Endothelial cell of umbilical vein (primary cell): ENCODE measurements at regions not wholly inside any gene's neighbourhood (a gene's known extent, or its start where the extent isn't known, plus 50 kb on each side); places are given as distances from the start of the nearest gene placed in this dataset.

Experiments
- BruUV-seq: library from RNA; stranded (reverse); fragments of 400-500 nt; replicated peaks from 2 replicates; lab custom pipeline; 2021; lab: Mats Ljungman, UMichigan
- CTCF ChIA-PET: fragments of 300-600, 350-600 bp; sonication (Branson Sonifier 250); formaldehyde crosslinking; loops from one replicate; lab custom pipeline; 2021; ENCODE audit warnings: antibody characterized with exemption, inconsistent platforms; lab: Charles Lee
- POLR2A ChIA-PET: fragments of 300-600, 350-600 bp; sonication (Branson Sonifier 250); formaldehyde crosslinking; loops from one replicate; lab custom pipeline; 2021; ENCODE audit warnings: antibody characterized with exemption, inconsistent platforms; lab: Charles Lee
- DNase-seq: peaks from one replicate; pipeline ENCODE4 v3.0.0-alpha.2; 2011; ENCODE audit warnings: low read depth, low spot score
- FAIRE-seq: peaks from 2 replicates; lab custom pipeline; 2011; peaks lifted over from hg19 to GRCh38; lab: Jason Lieb, UNC
- H2AFZ ChIP-seq: 2 replicates; pipeline ENCODE4 v1.6.0; 2012; ENCODE audit warnings: low read depth, low read length, control low read depth, inconsistent platforms
- H3K27ac ChIP-seq: 2 replicates; pipeline ENCODE4 v1.5.1; 2011; ENCODE audit warnings: low read depth, mild to moderate bottlenecking, control low read depth, low read length, moderate library complexity; ENCODE audit not compliant: insufficient read depth
- H3K27me3 ChIP-seq, 2 experiments: 2 replicates each; pipeline versions ENCODE4 v1.6.0 to v1.6.1; 2011; ENCODE audit warnings: low read length in 2 of 2, mixed read lengths in 1 of 2; ENCODE audit not compliant: control insufficient read depth in 2 of 2, insufficient read depth in 2 of 2
- H3K36me3 ChIP-seq, 2 experiments: 2 replicates in 1 of 2; 3 replicates in 1 of 2; pipeline ENCODE4 v1.5.1; 2011; ENCODE audit warnings: low read length in 2 of 2, mild to moderate bottlenecking in 1 of 2, moderate library complexity in 1 of 2; ENCODE audit not compliant: control insufficient read depth in 2 of 2, insufficient read depth in 2 of 2; ENCODE audit errors: extremely low read depth in 1 of 2
- H3K4me1 ChIP-seq: 3 replicates; pipeline ENCODE4 v1.5.1; 2011; ENCODE audit warnings: mild to moderate bottlenecking, low read length; ENCODE audit not compliant: control insufficient read depth, insufficient read depth; ENCODE audit errors: extremely low read depth
- H3K4me2 ChIP-seq: 2 replicates; pipeline ENCODE4 v1.6.1; 2011; ENCODE audit warnings: low read length, control low read depth, mixed read lengths; ENCODE audit not compliant: insufficient read depth
- H3K4me3 ChIP-seq, 3 experiments: fragments of 200-600 bp in 1 of 3; sonication (generic), shearing (Covaris generic) in 1 of 3; replicated peaks in 1 of 3; 2 replicates each; pipeline ENCODE4 v1.5.1; 2011 to 2016; ENCODE audit warnings: control low read depth in 3 of 3, low read length in 3 of 3, mild to moderate bottlenecking in 2 of 3, inconsistent platforms in 1 of 3, low read depth in 1 of 3, moderate library complexity in 1 of 3; ENCODE audit not compliant: insufficient read depth in 1 of 3
- H3K79me2 ChIP-seq: 2 replicates; pipeline ENCODE4 v1.6.0; 2012; ENCODE audit warnings: low read length, inconsistent platforms; ENCODE audit not compliant: control insufficient read depth, insufficient read depth
- H3K9ac ChIP-seq: replicated peaks from 2 replicates; pipeline ENCODE3; 2011; ENCODE audit warnings: low read length, control low read depth; ENCODE audit not compliant: insufficient read depth; ENCODE audit errors: extremely low read depth
- H3K9me1 ChIP-seq: replicated peaks from 3 replicates; pipeline ENCODE4 v1.6.0; 2011; ENCODE audit warnings: mild to moderate bottlenecking, low read length; ENCODE audit not compliant: control insufficient read depth, insufficient read depth; ENCODE audit errors: extremely low read depth
- H3K9me3 ChIP-seq: replicated peaks from 2 replicates; pipeline ENCODE4 v1.5.1; 2012; ENCODE audit warnings: low read length, inconsistent platforms; ENCODE audit not compliant: control insufficient read depth, insufficient read depth
- H4K20me1 ChIP-seq: replicated peaks from 2 replicates; pipeline ENCODE3; 2011; ENCODE audit warnings: mild to moderate bottlenecking, low read length; ENCODE audit not compliant: control insufficient read depth, insufficient read depth; ENCODE audit errors: extremely low read depth
- EZH2 ChIP-seq: IDR thresholded peaks from 2 replicates; pipeline ENCODE4 v1.6.1; 2012; ENCODE audit warnings: borderline replicate concordance, low read depth, mild to moderate bottlenecking, moderate library complexity, low read length, inconsistent platforms; ENCODE audit not compliant: severe bottlenecking
- FOS ChIP-seq: IDR thresholded peaks from 2 replicates; pipeline ENCODE4 v1.6.1; 2011; ENCODE audit warnings: mild to moderate bottlenecking, low read length, moderate library complexity, borderline replicate concordance; ENCODE audit not compliant: insufficient read depth
- GATA2 ChIP-seq: IDR thresholded peaks from 2 replicates; pipeline ENCODE4 v1.7.0; 2011; ENCODE audit warnings: low read depth, mild to moderate bottlenecking, moderate library complexity, mixed read lengths, low read length; ENCODE audit not compliant: insufficient read length, insufficient read depth
- JUN ChIP-seq: IDR thresholded peaks from 2 replicates; pipeline ENCODE4 v1.6.1; 2011; ENCODE audit warnings: borderline replicate concordance, low read depth; ENCODE audit not compliant: insufficient read length, insufficient read depth
- MYC ChIP-seq: IDR thresholded peaks from one replicate; pipeline ENCODE4 v1.6.1; 2011; ENCODE audit warnings: mild to moderate bottlenecking, low read depth, low read length
- POLR2A ChIP-seq: IDR thresholded peaks from 2 replicates; pipeline ENCODE4 v1.6.1; 2012; ENCODE audit warnings: low read depth, mild to moderate bottlenecking, control low read depth, low read length
- POLR2AphosphoS5 ChIP-seq: IDR thresholded peaks from 2 replicates; pipeline ENCODE4 v1.6.1; 2012; ENCODE audit warnings: low read depth, mild to moderate bottlenecking, control low read depth, low read length, moderate library complexity; ENCODE audit not compliant: insufficient read depth
- dilution Hi-C: fragments of 300-500 bp; cut with MboI; formaldehyde crosslinking; loops from one replicate; pipeline ENCODE4 v1.15.0; 2019; ENCODE audit warnings: low sequenced_read_pairs; ENCODE audit not compliant: extremely low pct_ligation_motif_present
- intact Hi-C: fragments of 100-400 bp; cut with micrococcal nuclease; formaldehyde crosslinking; loops from one replicate; pipeline ENCODE4 v1.10.0; 2022
- TF ChIP-seq, protein P1 (sequence below), 2 donors: IDR thresholded peaks; 1 replicate in 1 of 2; 2 replicates in 1 of 2; pipeline ENCODE4 v1.5.1; 2011; ENCODE audit warnings: low read length in 2 of 2, mild to moderate bottlenecking in 2 of 2, moderate library complexity in 2 of 2, control low read depth in 1 of 2, inconsistent platforms in 1 of 2, low read depth in 1 of 2; ENCODE audit not compliant: insufficient read depth in 1 of 2; ENCODE audit errors: extremely low read depth in 1 of 2
- TF ChIP-seq, protein P2 (sequence below): IDR thresholded peaks from 2 replicates; pipeline ENCODE4 v1.6.1; 2011; ENCODE audit not compliant: insufficient read depth, insufficient read length

DNA sequence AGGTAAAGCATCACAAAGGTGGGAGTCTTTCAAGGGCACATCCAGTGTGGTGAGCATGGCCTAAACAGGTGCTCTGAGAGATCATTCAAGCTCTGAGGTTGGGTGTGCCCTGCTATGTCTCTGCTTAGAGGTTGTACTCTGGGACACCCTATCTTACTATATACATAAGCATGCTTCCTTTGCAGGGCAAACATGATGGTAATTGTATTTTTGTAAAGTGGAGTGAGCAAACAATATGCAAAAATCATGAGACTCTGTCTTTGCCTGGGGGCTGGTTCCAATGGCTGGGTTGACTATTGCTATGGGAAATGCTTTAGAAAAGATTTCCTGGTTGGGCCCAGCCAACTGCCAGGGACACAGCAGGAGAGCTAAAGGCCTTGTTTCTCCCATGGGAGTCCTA lies 315.1 kb upstream of the TLE3 start:
- intact Hi-C loops = no loop called here
- POLR2A ChIA-PET = no interaction called here
- H3K27me3 ChIP-seq = no peaks in the 10 kb centered on the region

DNA sequence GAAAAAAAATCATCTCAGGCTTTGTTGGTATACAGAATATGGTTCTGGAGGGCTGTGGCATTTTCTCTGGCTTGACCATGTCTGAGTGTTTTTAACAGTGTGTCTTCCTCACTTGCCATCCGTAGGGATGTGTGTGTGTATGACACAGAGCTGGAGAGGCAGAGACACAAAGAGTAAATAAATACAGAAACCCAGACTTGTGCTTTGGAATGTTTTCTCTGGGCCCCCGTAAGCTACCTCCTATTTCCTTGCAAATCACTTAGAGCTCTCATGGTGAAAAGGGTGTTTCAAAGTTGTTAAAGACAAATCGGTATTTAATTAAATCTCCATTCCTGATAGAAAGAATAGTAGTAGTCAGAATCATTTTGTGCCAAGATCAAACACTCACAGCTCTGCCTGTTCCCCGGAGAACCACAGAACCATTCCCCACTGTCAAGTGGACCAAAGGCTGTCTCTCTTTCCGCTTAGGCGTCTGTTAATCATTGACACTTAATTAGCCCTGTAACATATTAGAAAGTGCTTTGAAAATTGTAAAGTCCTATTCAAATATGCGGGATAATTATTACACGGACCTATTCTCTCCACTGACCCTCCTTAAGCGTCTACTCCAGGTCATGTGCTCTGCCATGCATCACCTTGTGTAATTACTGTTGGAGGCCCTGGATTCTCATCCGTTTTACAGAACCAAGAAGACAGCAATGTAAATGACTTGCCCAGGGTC lies 313.6 kb upstream of the TLE3 start:
- Histone ChIP-seq H3K9me1 (no peaks in the 10 kb centered on the region), H3K27ac (no peak overlapping the region), H3K4me1 (no peaks in the 10 kb centered on the region), H3K4me3 (no peak overlapping the region), H2AFZ (no peak overlapping the region), H3K9me3 (no peaks in the 10 kb centered on the region), H3K36me3 (no peaks in the 10 kb centered on the region), H4K20me1 (no peaks in the 10 kb centered on the region), H3K9ac (no peak overlapping the region), H3K79me2 (no peaks in the 10 kb centered on the region), H3K4me2 (no peak overlapping the region), H3K27me3 (no peaks in the 10 kb centered on the region)
- BruUV-seq = no TSS peak
- intact Hi-C loops (no loop called here), dilution Hi-C loops (no loop called here)
- FAIRE-seq = no peak
- CTCF ChIA-PET = no interaction called here
- TF ChIP-seq, protein P1, sequence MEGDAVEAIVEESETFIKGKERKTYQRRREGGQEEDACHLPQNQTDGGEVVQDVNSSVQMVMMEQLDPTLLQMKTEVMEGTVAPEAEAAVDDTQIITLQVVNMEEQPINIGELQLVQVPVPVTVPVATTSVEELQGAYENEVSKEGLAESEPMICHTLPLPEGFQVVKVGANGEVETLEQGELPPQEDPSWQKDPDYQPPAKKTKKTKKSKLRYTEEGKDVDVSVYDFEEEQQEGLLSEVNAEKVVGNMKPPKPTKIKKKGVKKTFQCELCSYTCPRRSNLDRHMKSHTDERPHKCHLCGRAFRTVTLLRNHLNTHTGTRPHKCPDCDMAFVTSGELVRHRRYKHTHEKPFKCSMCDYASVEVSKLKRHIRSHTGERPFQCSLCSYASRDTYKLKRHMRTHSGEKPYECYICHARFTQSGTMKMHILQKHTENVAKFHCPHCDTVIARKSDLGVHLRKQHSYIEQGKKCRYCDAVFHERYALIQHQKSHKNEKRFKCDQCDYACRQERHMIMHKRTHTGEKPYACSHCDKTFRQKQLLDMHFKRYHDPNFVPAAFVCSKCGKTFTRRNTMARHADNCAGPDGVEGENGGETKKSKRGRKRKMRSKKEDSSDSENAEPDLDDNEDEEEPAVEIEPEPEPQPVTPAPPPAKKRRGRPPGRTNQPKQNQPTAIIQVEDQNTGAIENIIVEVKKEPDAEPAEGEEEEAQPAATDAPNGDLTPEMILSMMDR (IDR thresholded peaks at IDR 0.05; ENCODE audit: extremely low read depth in 1 of 2, insufficient read depth in 1 of 2, low read depth in 1 of 2, low read length in 2 of 2) = no peak
- TF ChIP-seq POLR2A (no peak), GATA2 (no peak), EZH2 (no peak), JUN (no peak), MYC (no peak), FOS (no peak), POLR2AphosphoS5 (no peak)
- TF ChIP-seq, protein P2, sequence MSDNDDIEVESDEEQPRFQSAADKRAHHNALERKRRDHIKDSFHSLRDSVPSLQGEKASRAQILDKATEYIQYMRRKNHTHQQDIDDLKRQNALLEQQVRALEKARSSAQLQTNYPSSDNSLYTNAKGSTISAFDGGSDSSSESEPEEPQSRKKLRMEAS = no peak
- POLR2A ChIA-PET = no interaction called here
- DNase-seq = no peak

More for the DNA sequence above, 315.1 kb upstream of the TLE3 start:
- Histone ChIP-seq H2AFZ (no peak overlapping the region), H3K79me2 (no peaks in the 10 kb centered on the region), H3K4me2 (no peak overlapping the region), H3K9me3 (no peaks in the 10 kb centered on the region), H3K4me1 (no peaks in the 10 kb centered on the region), H3K9me1 (no peaks in the 10 kb centered on the region), H4K20me1 (no peaks in the 10 kb centered on the region), H3K27ac (no peak overlapping the region), H3K9ac (no peak overlapping the region), H3K4me3 (no peak overlapping the region), H3K36me3 (no peaks in the 10 kb centered on the region)
- no peak for TF ChIP-seq GATA2
- no peak for FAIRE-seq
- no peak for DNase-seq
- CTCF ChIA-PET = no interaction called here
- dilution Hi-C loops = no loop called here
- no TSS peak for BruUV-seq
